ENCODE measurements at regions not wholly inside any gene's neighbourhood (a gene's known extent, or its start where the extent isn't known, plus 50 kb on each side); places are given as distances from the start of the nearest gene placed in this dataset.

- no TSS peak for BruUV-seq (replicated peaks)
- intact Hi-C loops (cut with micrococcal nuclease; ENCODE audit: unreplicated experiment) = no loop called here
Observed at GRCh38 chr9:11805969-11806368, 887.2 kb upstream of the TYRP1 start.

GRCh38 chr9:11821306-11821975 lies 871.7 kb upstream of the TYRP1 start:
- no peak overlapping the region for H3K27ac ChIP-seq (ENCODE audit: low read depth, low read length, poor library complexity, severe bottlenecking)
- no peaks in the 10 kb centered on the region for H3K4me1 ChIP-seq (ENCODE audit: insufficient read depth, low read length, poor library complexity, severe bottlenecking)
- no TSS peak for BruUV-seq (replicated peaks)
- H4K20me1 ChIP-seq (ENCODE audit: insufficient read depth, low read length) = no peaks in the 10 kb centered on the region
- ChIA-PET POLR2A (interaction anchor here (0.6 kb wide), 1 partner anchor 83 kb away, joined by 3 read pairs; no protein-coding TSS in a partner anchor), CTCF (ENCODE audit: unreplicated experiment) (no interaction called here)
- no peaks in the 10 kb centered on the region for H3K36me3 ChIP-seq (ENCODE audit: insufficient read depth, low read length)
- TF ChIP-seq EZH2phosphoT487 (IDR thresholded peaks at IDR 0.05; ENCODE audit: borderline replicate concordance, low read depth, low read length) (no peak), CTCF (conservative IDR thresholded peaks at IDR 0.05; ENCODE audit: low read length) (no peak)
- DNase-seq (ENCODE audit: low spot score) = no peak
- no peaks in the 10 kb centered on the region for H3K9me2 ChIP-seq (ENCODE audit: insufficient read depth, low read length)
- H3K79me2 ChIP-seq (ENCODE audit: insufficient read depth, low read depth, low read length) = no peaks in the 10 kb centered on the region
- H3K4me2 ChIP-seq (ENCODE audit: low read length) = no peak overlapping the region
- no peak overlapping the region for H2AFZ ChIP-seq (ENCODE audit: low read length)
- H3K9me3 ChIP-seq (ENCODE audit: low read length) = no peaks in the 10 kb centered on the region
- no peak overlapping the region for H3K4me3 ChIP-seq (ENCODE audit: low read depth, low read length, poor library complexity, severe bottlenecking)
- intact Hi-C loops (cut with micrococcal nuclease; ENCODE audit: unreplicated experiment) = no loop called here

More at GRCh38 chr9:11805969-11806368, 887.2 kb upstream of the TYRP1 start:
- Histone ChIP-seq H3K4me2 (ENCODE audit: low read length) (no peak overlapping the region), H4K20me1 (ENCODE audit: insufficient read depth, low read length) (no peaks in the 10 kb centered on the region), H3K36me3 (ENCODE audit: insufficient read depth, low read length) (no peaks in the 10 kb centered on the region), H3K27ac (ENCODE audit: low read depth, low read length, poor library complexity, severe bottlenecking) (no peak overlapping the region), H3K4me3 (ENCODE audit: low read depth, low read length, poor library complexity, severe bottlenecking) (no peak overlapping the region), H3K79me2 (ENCODE audit: insufficient read depth, low read depth, low read length) (no peaks in the 10 kb centered on the region), H3K9me2 (ENCODE audit: insufficient read depth, low read length) (no peaks in the 10 kb centered on the region), H3K9me3 (ENCODE audit: low read length) (0 out of 2 replicates have a peak, but pooled peaks cover 5% of the 10 kb centered on the region), H2AFZ (ENCODE audit: low read length) (no peak overlapping the region), H3K4me1 (ENCODE audit: insufficient read depth, low read length, poor library complexity, severe bottlenecking) (no peaks in the 10 kb centered on the region)
- TF ChIP-seq EZH2phosphoT487 (IDR thresholded peaks at IDR 0.05; ENCODE audit: borderline replicate concordance, low read depth, low read length) (no peak), CTCF (conservative IDR thresholded peaks at IDR 0.05; ENCODE audit: low read length) (no peak)
- ChIA-PET POLR2A (interaction anchor here (0.7 kb wide), 1 partner anchor 1648 kb away, joined by 3 read pairs; no protein-coding TSS in a partner anchor), CTCF (ENCODE audit: unreplicated experiment) (no interaction called here)
- DNase-seq (ENCODE audit: low spot score) = no peak

GRCh38 chr9:11828201-11828600 lies 865.0 kb upstream of the TYRP1 start:
- no peak for DNase-seq (ENCODE audit: low spot score)
- intact Hi-C loops (cut with micrococcal nuclease; ENCODE audit: unreplicated experiment) = no loop called here
- no peak overlapping the region for H3K27ac ChIP-seq (ENCODE audit: low read depth, low read length, poor library complexity, severe bottlenecking)
- H3K79me2 ChIP-seq (ENCODE audit: insufficient read depth, low read depth, low read length) = no peaks in the 10 kb centered on the region
- no peaks in the 10 kb centered on the region for H3K9me2 ChIP-seq (ENCODE audit: insufficient read depth, low read length)
- ChIA-PET POLR2A (no interaction called here), CTCF (ENCODE audit: unreplicated experiment) (no interaction called here)
- no peaks in the 10 kb centered on the region for H3K36me3 ChIP-seq (ENCODE audit: insufficient read depth, low read length)
- no peak overlapping the region for H3K4me3 ChIP-seq (ENCODE audit: low read depth, low read length, poor library complexity, severe bottlenecking)
- H4K20me1 ChIP-seq (ENCODE audit: insufficient read depth, low read length) = no peaks in the 10 kb centered on the region
- H3K4me1 ChIP-seq (ENCODE audit: insufficient read depth, low read length, poor library complexity, severe bottlenecking) = no peaks in the 10 kb centered on the region
- TF ChIP-seq CTCF (conservative IDR thresholded peaks at IDR 0.05; ENCODE audit: low read length) = no peak
- no peak for TF ChIP-seq EZH2phosphoT487 (IDR thresholded peaks at IDR 0.05; ENCODE audit: borderline replicate concordance, low read depth, low read length)
- H2AFZ ChIP-seq (ENCODE audit: low read length) = no peak overlapping the region
- H3K9me3 ChIP-seq (ENCODE audit: low read length) = no peaks in the 10 kb centered on the region
- H3K4me2 ChIP-seq (ENCODE audit: low read length) = no peak overlapping the region
- BruUV-seq (replicated peaks) = no TSS peak

All from OCI-LY7 (cell line).